Loucy (cell line): ENCODE measurements at regions not wholly inside any gene's neighbourhood (a gene's known extent, or its start where the extent isn't known, plus 50 kb on each side); places are given as distances from the start of the nearest gene placed in this dataset.

Experiments used
- CTCF ChIP-seq: fragments of 200-600 bp; sonication (generic); conservative IDR thresholded peaks from 2 replicates; pipeline ENCODE4 v1.5.1; 2014; ENCODE audit warnings: mild to moderate bottlenecking, antibody characterized with exemption, low read length
- EZH2phosphoT487 ChIP-seq: fragments of 200-600 bp; IDR thresholded peaks from 2 replicates; pipeline ENCODE4 v1.6.1; 2018; ENCODE audit warnings: antibody characterized with exemption, mild to moderate bottlenecking, moderate library complexity, borderline replicate concordance

DNA sequence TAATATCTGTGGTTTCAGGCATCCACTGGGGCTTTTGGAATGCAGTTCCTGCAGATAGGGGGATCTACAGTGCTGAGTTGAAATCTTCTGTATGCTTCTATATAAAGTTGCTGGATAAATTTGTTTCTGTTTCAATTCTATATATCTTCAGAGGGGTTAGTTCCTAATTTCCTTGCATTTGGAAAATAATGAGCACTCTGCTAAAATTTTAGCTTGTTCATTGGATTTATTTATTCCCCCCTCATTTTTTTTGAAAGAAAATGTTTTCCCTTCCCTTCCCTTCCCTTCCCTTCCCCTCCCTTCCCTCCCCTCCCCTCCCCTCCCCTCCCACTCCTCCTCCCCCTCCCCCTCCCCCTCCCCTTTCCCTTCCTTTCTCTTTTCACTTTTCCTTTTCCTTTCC lies 212.3 kb downstream of the GPD2 start:
- TF ChIP-seq CTCF, result no peak
- no peak for TF ChIP-seq EZH2phosphoT487
